UCSD-AML1 (cell line): ENCODE measurements at regions not wholly inside any gene's neighbourhood (a gene's known extent, or its start where the extent isn't known, plus 50 kb on each side); places are given as distances from the start of the nearest gene placed in this dataset.
"Not testable (repeated sequence)": the region's sequence is repeated elsewhere in the genome, so short reads cannot be mapped to it uniquely, and the experiment has no call there.

ENCODE experiments used
- DNase-seq: peaks from one replicate; lab custom pipeline; 2025; ENCODE audit not compliant: unreplicated experiment; lab: John Stamatoyannopoulos, UW

- not testable (repeated sequence) for DNase-seq
Measured at GRCh38 chr11:3583476-3583875, 58.3 kb downstream of the ART5 start.

GRCh38 chr11:3581389-3581725 lies 60.4 kb downstream of the ART5 start:
- not testable (repeated sequence) for DNase-seq

- DNase-seq: peak; percentile 52
Measured at GRCh38 chr11:3580487-3581388, 61.1 kb downstream of the ART5 start.

GRCh38 chr11:3579600-3580459 lies 62.0 kb downstream of the ART5 start:
- DNase-seq: not testable (repeated sequence)

GRCh38 chr11:3576066-3576604 lies 65.7 kb downstream of the ART5 start:
- not testable (repeated sequence) for DNase-seq

GRCh38 chr11:3572976-3573647 lies 68.7 kb downstream of the ART5 start:
- DNase-seq: not testable (repeated sequence)

GRCh38 chr11:3571752-3572151 lies 70.0 kb downstream of the ART5 start:
- not testable (repeated sequence) for DNase-seq

DNA sequence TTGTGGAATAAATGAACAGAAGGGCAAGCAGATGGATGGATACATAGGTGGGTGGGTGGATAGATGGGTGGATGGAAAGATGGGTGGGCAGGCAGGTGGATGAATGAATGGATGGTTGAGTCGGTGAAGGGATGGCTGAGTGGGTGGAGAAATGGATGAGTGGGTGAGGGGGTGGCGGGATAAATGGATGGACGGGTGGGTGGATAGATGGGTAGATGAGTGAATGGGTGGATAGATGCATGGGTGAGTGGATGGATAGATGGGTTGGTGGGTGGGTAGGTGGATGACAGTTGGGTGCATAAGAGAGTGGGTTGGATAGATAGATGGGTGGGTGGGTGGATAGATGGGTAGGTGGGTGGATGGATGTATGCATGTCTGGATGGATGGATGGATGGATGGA lies 76.0 kb downstream of the ART5 start:
- DNase-seq: not testable (repeated sequence)

- not testable (repeated sequence) for DNase-seq
Measured at GRCh38 chr11:3564383-3564782, 77.4 kb downstream of the ART5 start.

DNA sequence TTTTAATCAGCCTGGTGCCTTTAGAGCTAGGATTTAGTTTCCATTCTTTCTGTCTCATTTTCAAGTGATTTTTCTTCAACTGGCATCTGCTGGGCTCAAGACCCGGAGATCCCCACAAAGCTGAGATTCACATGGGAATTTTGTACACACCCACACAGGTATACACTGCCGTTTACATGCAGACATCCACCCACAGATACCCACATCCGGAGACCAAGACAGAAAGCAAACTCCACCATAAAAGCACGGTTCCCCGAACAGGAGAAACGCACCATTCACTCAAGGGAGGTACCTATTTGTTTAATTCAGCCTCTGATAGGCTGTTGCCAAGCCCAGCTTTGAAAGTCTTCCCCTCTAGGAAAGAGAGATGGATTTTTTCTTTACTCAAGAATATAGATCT lies 87.2 kb downstream of the ART5 start:
- not testable (repeated sequence) for DNase-seq

DNA sequence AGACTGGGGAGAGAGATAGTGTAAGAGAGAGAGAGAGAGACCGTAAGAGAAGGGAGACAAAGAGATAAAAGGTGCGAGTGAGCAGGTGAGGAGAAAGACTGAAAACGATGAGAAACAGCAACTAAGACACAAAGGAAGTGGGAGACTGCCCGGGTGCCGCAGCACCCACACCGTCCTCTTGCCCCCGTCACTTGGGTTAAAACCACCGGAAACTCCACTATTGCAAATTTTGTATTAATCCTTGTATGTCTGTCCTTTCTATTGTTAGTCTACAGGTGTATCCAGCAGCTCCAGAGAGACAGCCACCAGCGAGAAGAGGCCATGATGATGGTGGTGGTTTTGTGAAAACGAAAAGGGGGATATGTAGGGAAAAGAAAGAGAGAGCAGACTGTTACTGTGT lies 96.8 kb downstream of the ART5 start:
- DNase-seq: not testable (repeated sequence)

- DNase-seq: not testable (repeated sequence)
Measured at GRCh38 chr11:3538220-3538619, 103.6 kb downstream of the ART5 start.

DNA sequence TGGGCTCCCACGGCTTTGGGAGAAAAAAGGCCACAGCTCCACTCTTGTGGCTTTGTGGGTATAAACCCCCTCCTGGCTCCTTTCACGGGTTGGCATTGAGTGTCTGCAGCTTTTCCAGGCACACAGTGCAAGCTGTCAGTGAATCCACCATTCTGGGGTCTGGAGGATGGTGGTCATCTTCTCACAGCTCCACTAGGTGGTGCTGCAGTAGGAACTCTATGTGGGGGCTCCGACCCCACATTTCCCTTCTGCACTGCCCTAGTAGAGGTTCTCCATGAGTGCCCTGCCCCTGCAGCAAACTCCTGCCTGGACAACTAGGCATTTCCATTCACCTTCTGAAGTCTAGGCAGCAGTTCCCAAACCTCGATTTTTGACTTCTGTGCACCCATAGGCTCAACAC lies 104.5 kb downstream of the ART5 start:
- DNase-seq: not testable (repeated sequence)

DNA sequence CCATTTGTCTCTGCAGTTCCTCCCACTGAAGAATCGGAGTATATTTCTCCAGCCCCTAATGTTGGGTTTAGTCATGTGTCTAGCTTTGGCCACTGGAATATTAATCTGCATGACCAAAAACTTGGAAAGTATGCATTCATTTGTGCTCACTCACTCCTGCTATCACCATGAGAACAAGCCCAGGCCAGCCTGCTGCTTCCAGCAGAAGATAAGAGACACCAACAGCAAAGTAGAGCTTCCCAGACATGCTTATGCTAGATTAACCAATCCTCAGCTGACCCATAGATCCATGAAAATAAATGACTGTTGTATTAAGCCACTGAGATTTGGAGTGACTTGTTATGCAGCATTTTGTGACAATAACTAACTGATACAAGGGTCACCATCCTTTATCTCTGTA lies 108.8 kb downstream of the ART5 start:
- not testable (repeated sequence) for DNase-seq

DNA sequence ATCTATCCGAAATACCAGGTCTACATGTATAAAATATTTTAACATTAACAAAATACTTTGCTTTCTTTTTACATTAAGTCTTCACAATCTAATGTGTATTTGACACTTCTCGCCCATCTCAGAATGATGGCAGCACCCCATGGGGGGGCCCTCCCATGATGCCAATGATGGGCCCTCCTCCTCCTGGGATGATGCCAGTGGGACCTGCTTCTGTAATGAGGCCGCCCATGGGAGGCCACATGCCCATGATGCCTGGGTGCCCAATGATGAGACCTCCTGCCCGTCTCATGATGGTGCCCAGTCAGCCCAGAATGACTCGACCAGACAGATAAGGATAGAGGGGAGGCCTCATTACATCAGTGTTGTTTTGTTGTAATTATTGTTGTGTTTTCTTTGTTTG lies 110.5 kb downstream of the ART5 start:
- not testable (repeated sequence) for DNase-seq

DNA sequence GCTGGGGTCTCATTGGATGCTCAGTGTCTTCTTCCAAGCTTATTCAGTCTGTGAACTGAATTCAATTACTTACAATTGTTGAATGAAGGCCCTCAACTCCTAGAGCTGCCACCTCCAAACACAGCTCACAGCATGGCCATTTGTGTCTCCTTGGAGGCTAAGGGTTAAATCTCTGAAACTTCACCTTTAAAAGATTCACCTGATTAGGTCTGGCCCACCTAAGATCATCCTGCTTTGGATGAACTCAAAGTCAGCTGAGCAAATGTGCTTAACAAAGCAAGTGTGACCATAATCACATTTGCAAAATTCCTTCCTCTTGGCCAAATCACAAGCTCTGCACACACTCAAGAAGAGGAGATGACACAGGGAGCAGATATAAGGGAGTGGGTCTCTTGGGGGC lies 118.2 kb downstream of the ART5 start:
- not testable (repeated sequence) for DNase-seq

GRCh38 chr11:3520905-3521304 lies 120.9 kb downstream of the ART5 start:
- not testable (repeated sequence) for DNase-seq

DNA sequence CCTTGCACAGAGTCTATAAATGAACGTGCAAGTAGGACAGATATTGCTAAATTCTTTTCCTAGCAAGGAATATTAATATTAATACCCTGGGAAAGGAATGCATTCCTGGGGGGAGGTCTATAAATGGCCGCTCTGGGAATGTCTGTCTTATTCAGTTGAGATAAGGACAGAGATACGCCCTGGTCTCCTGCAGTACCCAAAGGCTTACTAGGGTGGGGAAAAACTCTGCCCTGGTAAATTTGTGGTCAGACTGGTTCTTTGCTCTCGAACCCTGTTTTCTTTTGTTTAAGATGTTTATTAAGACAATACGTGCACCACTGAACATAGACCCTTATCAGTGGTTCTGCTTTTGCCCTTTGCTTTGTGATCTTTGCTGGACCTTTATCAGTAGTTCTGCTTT lies 122.0 kb downstream of the ART5 start:
- DNase-seq: not testable (repeated sequence)

- DNase-seq: not testable (repeated sequence)
Measured at GRCh38 chr11:3516934-3517567, 124.7 kb downstream of the ART5 start.

DNA sequence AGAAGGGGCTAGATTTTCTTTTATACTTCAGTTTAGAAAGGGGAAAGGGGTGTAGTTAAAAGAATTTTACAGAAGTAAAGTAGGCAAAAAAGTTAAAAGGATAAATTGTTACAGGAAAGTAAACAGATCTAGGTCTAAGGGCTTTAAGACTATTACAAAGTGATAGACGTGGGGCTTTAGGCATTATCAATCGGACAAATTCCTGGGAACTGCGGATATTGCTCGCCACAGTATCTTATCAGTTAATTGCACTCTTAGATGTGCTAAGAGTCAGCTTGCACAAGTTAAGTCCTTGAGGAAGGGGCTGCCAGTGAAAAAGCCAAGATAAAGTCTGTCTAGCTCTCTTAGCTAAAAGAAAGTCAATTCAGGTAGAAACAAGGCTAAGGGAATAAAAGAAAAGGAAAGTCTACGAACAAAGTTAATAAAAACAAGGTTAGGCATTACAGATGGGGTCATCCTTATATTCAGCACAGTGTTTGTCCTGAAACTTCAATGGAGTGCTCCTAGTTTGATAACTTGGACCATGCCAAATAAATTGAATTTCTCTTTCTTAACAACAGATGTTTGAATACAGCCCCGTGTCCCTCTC lies 125.4 kb downstream of the ART5 start:
- not testable (repeated sequence) for DNase-seq
